ENCODE measurements at regions not wholly inside any gene's neighbourhood (a gene's known extent, or its start where the extent isn't known, plus 50 kb on each side); places are given as distances from the start of the nearest gene placed in this dataset.

- no peak for FAIRE-seq
Observed at GRCh38 chr12:58602179-58602578, 318.1 kb downstream of the LRIG3 start.

- no peak for FAIRE-seq
Observed at GRCh38 chr12:58602736-58603135, 317.6 kb downstream of the LRIG3 start.

- no peak for FAIRE-seq
Observed at GRCh38 chr12:58607805-58608204, 312.5 kb downstream of the LRIG3 start.

GRCh38 chr12:58608711-58609110 lies 311.6 kb downstream of the LRIG3 start:
- FAIRE-seq, result no peak

GRCh38 chr12:58615047-58615446 lies 305.3 kb downstream of the LRIG3 start:
- no peak for FAIRE-seq

- no peak for FAIRE-seq
Observed at GRCh38 chr12:58615576-58615975, 304.7 kb downstream of the LRIG3 start.

- FAIRE-seq, result no peak
Observed at GRCh38 chr12:58616618-58617017, 303.7 kb downstream of the LRIG3 start.

- no peak for FAIRE-seq
Observed at GRCh38 chr12:58621126-58621525, 299.2 kb downstream of the LRIG3 start.

- FAIRE-seq, result no peak
Observed at GRCh38 chr12:58629376-58629775, 290.9 kb downstream of the LRIG3 start.

- no peak for FAIRE-seq
Observed at GRCh38 chr12:58633479-58633878, 286.8 kb downstream of the LRIG3 start.

GRCh38 chr12:58639318-58639934 lies 280.9 kb downstream of the LRIG3 start:
- peak; percentile 95 for FAIRE-seq

GRCh38 chr12:58640314-58640713 lies 280.0 kb downstream of the LRIG3 start:
- FAIRE-seq, result no peak

GRCh38 chr12:58645946-58646345 lies 274.4 kb downstream of the LRIG3 start:
- no peak for FAIRE-seq

- FAIRE-seq, result no peak
Observed at GRCh38 chr12:58647495-58647894, 272.8 kb downstream of the LRIG3 start.

GRCh38 chr12:58648176-58648575 lies 272.1 kb downstream of the LRIG3 start:
- FAIRE-seq, result no peak

GRCh38 chr12:58651850-58652249 lies 268.5 kb downstream of the LRIG3 start:
- FAIRE-seq, result no peak

- no peak for FAIRE-seq
Observed at GRCh38 chr12:58654021-58654420, 266.3 kb downstream of the LRIG3 start.

GRCh38 chr12:58655375-58655774 lies 264.9 kb downstream of the LRIG3 start:
- FAIRE-seq, result no peak

- FAIRE-seq, result no peak
Observed at GRCh38 chr12:58656254-58657009, 263.9 kb downstream of the LRIG3 start.

- FAIRE-seq, result peak; percentile 64
Observed at GRCh38 chr12:58657190-58657589, 263.1 kb downstream of the LRIG3 start.

GRCh38 chr12:58665375-58665774 lies 254.9 kb downstream of the LRIG3 start:
- no peak for FAIRE-seq

- no peak for FAIRE-seq
Observed at GRCh38 chr12:58668233-58668632, 252.1 kb downstream of the LRIG3 start.

- no peak for FAIRE-seq
Observed at GRCh38 chr12:58668871-58669270, 251.4 kb downstream of the LRIG3 start.

GRCh38 chr12:58670623-58671022 lies 249.7 kb downstream of the LRIG3 start:
- FAIRE-seq, result no peak

- no peak for FAIRE-seq
Observed at GRCh38 chr12:58671196-58671595, 249.1 kb downstream of the LRIG3 start.

All from islet of Langerhans (tissue), 1 donor.